SK-N-SH treated with all-trans-retinoic acid at 6 μM for 48 hours (cell line): ENCODE measurements at regions not wholly inside any gene's neighbourhood (a gene's known extent, or its start where the extent isn't known, plus 50 kb on each side); places are given as distances from the start of the nearest gene placed in this dataset.

Experiments used
- ARNTL ChIP-seq: fragments of 450-650 bp; formaldehyde crosslinking; IDR thresholded peaks from 2 replicates; pipeline ENCODE4 v1.5.0; 2020; ENCODE audit warnings: low read depth, mild to moderate bottlenecking, moderate library complexity, borderline replicate concordance
- CREB5 ChIP-seq: fragments of 250-450 bp; sonication (Bioruptor Pico); IDR thresholded peaks from 2 replicates; pipeline ENCODE4 v1.5.1; 2020; ENCODE audit warnings: low read depth, mild to moderate bottlenecking, moderate library complexity
- CSDC2 ChIP-seq: fragments of 250-450 bp; sonication (Bioruptor Pico); IDR thresholded peaks from 2 replicates; pipeline ENCODE4 v1.5.0; 2020; ENCODE audit warnings: mild to moderate bottlenecking, moderate library complexity
- CSRNP3 ChIP-seq: fragments of 250-450 bp; sonication (Bioruptor Pico); IDR thresholded peaks from 2 replicates; pipeline ENCODE4 v1.5.1; 2021; ENCODE audit warnings: mild to moderate bottlenecking, moderate library complexity
- GLIS3 ChIP-seq: fragments of 250-450 bp; sonication (Bioruptor Pico); IDR thresholded peaks from 2 replicates; pipeline ENCODE4 v1.5.0; 2020; ENCODE audit warnings: mild to moderate bottlenecking, moderate library complexity
- ISL1 ChIP-seq: fragments of 250-450 bp; sonication (Bioruptor Pico); IDR thresholded peaks from 2 replicates; pipeline ENCODE4 v2.1.2; 2022; ENCODE audit warnings: mild to moderate bottlenecking, moderate library complexity
- OSR1 ChIP-seq: fragments of 250-450 bp; sonication (Bioruptor Pico); IDR thresholded peaks from 2 replicates; pipeline ENCODE4 v1.8.0; 2022; ENCODE audit warnings: moderate library complexity, mild to moderate bottlenecking, inconsistent platforms
- PATZ1 ChIP-seq: fragments of 250-450 bp; sonication (Bioruptor Pico); IDR thresholded peaks from 2 replicates; pipeline ENCODE4 v1.8.0; 2020; ENCODE audit warnings: mild to moderate bottlenecking, moderate library complexity, borderline replicate concordance
- SNAI2 ChIP-seq: fragments of 250-450 bp; sonication (Bioruptor Pico); IDR thresholded peaks from 2 replicates; pipeline ENCODE4 v1.5.0; 2020; ENCODE audit warnings: mild to moderate bottlenecking, moderate library complexity
- TSHZ2 ChIP-seq: fragments of 250-450 bp; sonication (Bioruptor Pico); IDR thresholded peaks from 2 replicates; pipeline ENCODE4 v1.5.0; 2020; ENCODE audit warnings: mild to moderate bottlenecking, moderate library complexity
- ZFP3 ChIP-seq: fragments of 250-450 bp; sonication (Bioruptor Pico); IDR thresholded peaks from 2 replicates; pipeline ENCODE4 v1.5.0; 2020; ENCODE audit warnings: mild to moderate bottlenecking, moderate library complexity
- ZFP30 ChIP-seq: fragments of 450-650 bp; formaldehyde crosslinking; IDR thresholded peaks from 2 replicates; pipeline ENCODE4 v1.5.0; 2022; ENCODE audit warnings: mild to moderate bottlenecking, moderate library complexity
- ZNF70 ChIP-seq: fragments of 450-650 bp; formaldehyde crosslinking; IDR thresholded peaks from 2 replicates; pipeline ENCODE4 v1.5.0; 2020; ENCODE audit warnings: mild to moderate bottlenecking, moderate library complexity

GRCh38 chr17:77510133-77510796, 369.5 kb downstream of the SEC14L1 start:
- TF ChIP-seq OSR1 (CRISPR knock-in tag) (no peak), CSDC2 (CRISPR knock-in tag) (no peak), CREB5 (CRISPR knock-in tag) (no peak), ZFP30 (CRISPR knock-in tag) (no peak), GLIS3 (CRISPR knock-in tag) (no peak), PATZ1 (CRISPR knock-in tag) (no peak), ZNF70 (CRISPR knock-in tag) (no peak), ISL1 (CRISPR knock-in tag) (no peak), SNAI2 (no peak), TSHZ2 (CRISPR knock-in tag) (no peak), ARNTL (CRISPR knock-in tag) (no peak), CSRNP3 (CRISPR knock-in tag) (no peak), ZFP3 (CRISPR knock-in tag) (no peak)
